MM.1S (cell line): ENCODE measurements at regions not wholly inside any gene's neighbourhood (a gene's known extent, or its start where the extent isn't known, plus 50 kb on each side); places are given as distances from the start of the nearest gene placed in this dataset.

Experiments
- EZH2 ChIP-seq: fragments of 300-600 bp; sonication (generic); optimal IDR thresholded peaks from 2 replicates; pipeline ENCODE3; 2017; ENCODE audit warnings: low read depth, mild to moderate bottlenecking, antibody characterized with exemption, low read length, mixed read lengths
- TF ChIP-seq, protein P1 (sequence below): fragments of 300-600 bp; sonication (generic); IDR thresholded peaks from 2 replicates; pipeline ENCODE4 v1.5.1; 2016; ENCODE audit warnings: antibody characterized with exemption, low read length, mixed read lengths

DNA sequence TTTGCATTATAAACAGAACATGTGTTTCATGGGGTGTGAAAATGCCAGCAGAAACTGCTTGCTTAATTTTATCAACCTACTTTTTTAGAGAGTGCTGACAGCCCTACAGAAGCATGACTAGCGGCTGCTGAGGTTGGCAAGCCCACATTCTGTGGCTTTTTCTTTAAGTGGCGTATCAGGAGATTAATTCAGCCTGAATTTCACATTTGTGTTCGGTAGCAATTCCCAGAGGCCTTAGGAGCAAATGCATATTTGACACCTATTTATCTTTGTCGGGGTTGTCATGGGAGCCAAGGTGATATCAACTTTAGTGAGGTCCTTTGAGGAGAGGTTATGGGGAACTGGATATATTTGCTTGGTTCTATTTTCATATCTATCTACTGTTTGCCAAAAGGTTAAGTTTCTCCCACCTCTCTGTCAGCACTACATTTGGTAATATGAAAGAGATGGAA is 140.9 kb downstream of the KCNJ2 start:
- TF ChIP-seq, protein P1, sequence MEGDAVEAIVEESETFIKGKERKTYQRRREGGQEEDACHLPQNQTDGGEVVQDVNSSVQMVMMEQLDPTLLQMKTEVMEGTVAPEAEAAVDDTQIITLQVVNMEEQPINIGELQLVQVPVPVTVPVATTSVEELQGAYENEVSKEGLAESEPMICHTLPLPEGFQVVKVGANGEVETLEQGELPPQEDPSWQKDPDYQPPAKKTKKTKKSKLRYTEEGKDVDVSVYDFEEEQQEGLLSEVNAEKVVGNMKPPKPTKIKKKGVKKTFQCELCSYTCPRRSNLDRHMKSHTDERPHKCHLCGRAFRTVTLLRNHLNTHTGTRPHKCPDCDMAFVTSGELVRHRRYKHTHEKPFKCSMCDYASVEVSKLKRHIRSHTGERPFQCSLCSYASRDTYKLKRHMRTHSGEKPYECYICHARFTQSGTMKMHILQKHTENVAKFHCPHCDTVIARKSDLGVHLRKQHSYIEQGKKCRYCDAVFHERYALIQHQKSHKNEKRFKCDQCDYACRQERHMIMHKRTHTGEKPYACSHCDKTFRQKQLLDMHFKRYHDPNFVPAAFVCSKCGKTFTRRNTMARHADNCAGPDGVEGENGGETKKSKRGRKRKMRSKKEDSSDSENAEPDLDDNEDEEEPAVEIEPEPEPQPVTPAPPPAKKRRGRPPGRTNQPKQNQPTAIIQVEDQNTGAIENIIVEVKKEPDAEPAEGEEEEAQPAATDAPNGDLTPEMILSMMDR: no peak
- no peak for TF ChIP-seq EZH2
